AG10803 (cell line): ENCODE measurements at regions not wholly inside any gene's neighbourhood (a gene's known extent, or its start where the extent isn't known, plus 50 kb on each side); places are given as distances from the start of the nearest gene placed in this dataset.

Source experiments
- DNase-seq: peaks from one replicate; pipeline ENCODE4 v3.0.0; 2010; ENCODE audit warnings: low read depth
- H3K4me3 ChIP-seq: 2 replicates; pipeline ENCODE4 v1.5.1; 2011; ENCODE audit warnings: mild to moderate bottlenecking, low read length, control low read depth
- TF ChIP-seq, protein P1 (sequence below): conservative IDR thresholded peaks from 2 replicates; pipeline ENCODE4 v1.5.1; 2011; ENCODE audit warnings: mild to moderate bottlenecking, low read length, control low read depth, inconsistent platforms

DNA sequence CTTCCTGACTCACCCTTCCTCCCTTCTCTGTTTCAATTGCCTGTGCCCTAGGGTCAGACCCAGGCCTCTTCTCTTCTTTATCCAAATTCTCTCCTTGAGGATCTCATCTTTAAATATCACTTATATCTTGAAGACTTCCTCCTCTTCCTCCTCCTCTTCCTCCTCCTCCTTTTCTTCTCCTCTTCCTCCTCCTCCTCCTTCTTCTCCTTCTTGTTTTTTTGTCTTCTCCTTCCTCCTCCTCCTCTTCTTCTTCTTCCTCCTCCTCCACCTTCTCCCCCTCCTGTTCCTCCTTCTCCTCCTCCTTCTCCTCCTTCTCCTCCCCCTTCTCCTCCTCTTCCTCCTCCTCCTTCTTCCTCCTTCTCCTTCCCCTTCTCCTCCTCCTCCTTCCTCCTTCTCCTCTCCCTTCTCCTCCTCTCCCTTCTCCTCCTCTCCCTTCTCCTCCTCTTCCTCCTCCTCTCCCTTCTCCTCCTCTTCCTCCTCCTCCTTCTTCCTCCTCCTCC is 127.6 kb upstream of the AKIRIN2 start:
- DNase-seq: no peak
- no peak overlapping the region for H3K4me3 ChIP-seq
- TF ChIP-seq, protein P1, sequence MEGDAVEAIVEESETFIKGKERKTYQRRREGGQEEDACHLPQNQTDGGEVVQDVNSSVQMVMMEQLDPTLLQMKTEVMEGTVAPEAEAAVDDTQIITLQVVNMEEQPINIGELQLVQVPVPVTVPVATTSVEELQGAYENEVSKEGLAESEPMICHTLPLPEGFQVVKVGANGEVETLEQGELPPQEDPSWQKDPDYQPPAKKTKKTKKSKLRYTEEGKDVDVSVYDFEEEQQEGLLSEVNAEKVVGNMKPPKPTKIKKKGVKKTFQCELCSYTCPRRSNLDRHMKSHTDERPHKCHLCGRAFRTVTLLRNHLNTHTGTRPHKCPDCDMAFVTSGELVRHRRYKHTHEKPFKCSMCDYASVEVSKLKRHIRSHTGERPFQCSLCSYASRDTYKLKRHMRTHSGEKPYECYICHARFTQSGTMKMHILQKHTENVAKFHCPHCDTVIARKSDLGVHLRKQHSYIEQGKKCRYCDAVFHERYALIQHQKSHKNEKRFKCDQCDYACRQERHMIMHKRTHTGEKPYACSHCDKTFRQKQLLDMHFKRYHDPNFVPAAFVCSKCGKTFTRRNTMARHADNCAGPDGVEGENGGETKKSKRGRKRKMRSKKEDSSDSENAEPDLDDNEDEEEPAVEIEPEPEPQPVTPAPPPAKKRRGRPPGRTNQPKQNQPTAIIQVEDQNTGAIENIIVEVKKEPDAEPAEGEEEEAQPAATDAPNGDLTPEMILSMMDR: no peak

DNA sequence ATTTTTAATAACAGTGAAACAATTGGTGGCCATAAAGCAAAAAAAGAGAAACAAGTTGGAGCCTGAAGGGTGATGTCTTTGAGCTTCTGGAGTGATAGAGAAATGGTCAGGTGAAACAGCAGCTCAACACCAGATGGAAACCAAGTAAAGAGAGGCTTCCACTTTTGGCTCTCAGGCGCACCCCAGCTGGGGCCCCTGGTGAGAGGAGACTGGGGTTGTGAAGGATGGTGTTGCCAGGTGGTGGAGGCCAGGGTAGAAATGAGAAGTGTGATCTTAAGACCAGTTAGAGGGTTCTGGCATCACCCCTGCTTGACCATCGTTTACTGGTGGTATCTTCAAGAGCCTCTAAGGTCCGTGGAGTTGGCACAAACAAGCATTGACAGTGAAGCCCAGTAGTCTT is 126.0 kb upstream of the AKIRIN2 start:
- TF ChIP-seq, protein P1: no peak
- DNase-seq: no peak
- H3K4me3 ChIP-seq: no peak overlapping the region

DNA sequence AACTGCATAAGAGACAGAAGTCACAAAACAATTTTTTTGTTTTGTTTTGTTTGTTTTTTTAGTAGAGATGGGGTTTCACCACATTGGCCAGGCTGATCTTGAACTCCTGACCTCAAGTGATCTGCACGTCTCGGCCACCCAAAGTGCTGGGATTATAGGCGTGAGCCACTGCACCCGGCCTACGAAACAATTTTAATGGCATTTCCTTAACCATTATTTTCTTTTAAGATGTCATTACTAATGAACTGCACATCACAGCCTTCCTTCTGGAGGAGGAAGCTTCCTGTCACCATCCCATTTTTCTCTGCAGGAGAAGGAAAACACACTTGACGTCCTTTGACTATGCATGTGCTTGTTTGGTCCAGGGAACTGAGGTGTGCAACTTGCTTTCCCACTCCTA is 125.3 kb upstream of the AKIRIN2 start:
- DNase-seq: no peak
- TF ChIP-seq, protein P1: no peak
- H3K4me3 ChIP-seq: no peak overlapping the region

DNA sequence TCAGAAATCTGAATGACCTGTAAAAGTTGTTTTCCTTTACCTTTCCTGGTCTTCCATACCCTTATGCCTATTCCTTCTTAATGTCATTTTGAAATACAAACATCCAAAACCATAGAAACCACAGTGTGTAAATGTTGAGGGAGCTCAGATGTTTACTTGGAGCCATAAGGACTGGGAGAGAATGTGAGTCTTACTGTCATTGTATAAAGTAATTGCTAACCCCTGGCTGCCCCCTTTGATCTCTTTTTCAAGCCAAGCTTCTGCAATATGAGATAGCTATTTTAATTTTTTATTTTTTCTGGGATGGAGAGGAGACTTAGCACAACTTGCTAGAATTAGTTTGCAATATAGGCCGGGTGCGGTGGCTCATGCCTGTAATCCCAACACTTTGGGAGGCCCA is 124.4 kb upstream of the AKIRIN2 start:
- TF ChIP-seq, protein P1: no peak
- DNase-seq: no peak
- H3K4me3 ChIP-seq: no peak overlapping the region

DNA sequence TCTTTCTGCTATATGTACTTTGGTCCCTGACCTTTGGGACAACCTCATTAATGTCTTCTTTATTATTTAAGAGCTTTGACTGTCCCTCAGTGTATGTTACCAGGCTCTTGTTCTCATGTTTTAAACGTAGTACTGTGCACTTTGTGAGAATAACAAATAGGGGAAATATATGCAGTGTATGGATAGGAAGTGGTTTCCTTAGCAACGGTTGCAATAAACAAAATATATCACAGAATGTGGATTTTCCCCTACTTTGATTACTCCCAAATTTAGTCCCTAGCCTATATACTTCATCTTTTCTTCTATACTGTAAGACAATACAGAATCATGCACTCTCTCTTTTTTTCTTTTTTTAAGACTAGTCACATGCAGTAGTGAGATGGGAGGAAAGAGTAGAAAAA is 123.8 kb upstream of the AKIRIN2 start:
- no peak overlapping the region for H3K4me3 ChIP-seq
- no peak for DNase-seq
- TF ChIP-seq, protein P1: no peak

DNA sequence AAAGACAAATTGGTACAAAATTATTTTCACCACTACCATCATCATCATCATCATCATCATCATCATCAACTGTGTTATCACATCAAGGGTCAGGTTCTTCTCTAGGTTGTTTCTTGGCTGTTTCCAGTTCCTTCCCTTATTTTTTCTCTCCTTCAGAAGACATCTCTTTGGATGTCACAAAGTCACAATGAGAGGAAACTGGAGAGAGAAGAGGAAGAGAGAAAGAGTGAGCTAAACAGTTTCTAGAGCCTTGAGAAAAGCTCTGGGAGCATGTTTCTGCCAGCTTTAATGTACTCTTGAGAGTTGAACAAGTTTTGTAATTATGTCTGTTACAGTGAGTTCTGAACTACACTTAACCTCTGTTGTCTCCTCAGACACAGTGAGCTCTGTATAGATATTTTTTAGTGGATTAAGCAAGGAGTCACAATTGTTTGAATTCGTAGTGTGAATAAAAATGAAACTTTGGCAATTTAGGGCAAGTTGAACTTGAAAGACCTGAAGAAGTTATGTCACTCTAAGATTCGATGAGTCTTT is 123.0 kb upstream of the AKIRIN2 start:
- no peak for DNase-seq
- TF ChIP-seq, protein P1: no peak
- H3K4me3 ChIP-seq: no peak overlapping the region

DNA sequence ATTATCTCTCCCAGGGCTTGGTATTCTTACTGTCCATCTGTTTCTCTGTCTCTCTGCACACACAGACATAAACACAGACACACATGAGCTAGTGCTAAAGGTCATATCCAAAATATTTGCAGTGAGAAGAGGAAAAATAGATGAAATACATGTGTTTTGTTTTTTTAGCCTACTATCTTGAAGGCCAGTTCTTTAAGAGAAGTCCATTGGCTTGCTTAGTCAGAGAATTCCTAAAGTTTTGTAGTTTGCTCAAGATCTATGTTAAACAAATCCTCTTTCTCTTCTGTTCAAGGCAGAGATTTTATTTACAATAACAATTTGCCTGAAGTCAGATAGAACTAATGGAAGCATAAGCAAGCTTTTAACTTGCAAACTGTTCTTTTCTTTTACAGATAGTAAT is 120.0 kb upstream of the AKIRIN2 start:
- DNase-seq: no peak
- no peak overlapping the region for H3K4me3 ChIP-seq
- TF ChIP-seq, protein P1: no peak
